ENCODE measurements at regions not wholly inside any gene's neighbourhood (a gene's known extent, or its start where the extent isn't known, plus 50 kb on each side); places are given as distances from the start of the nearest gene placed in this dataset.

- Histone ChIP-seq H3K36me3 (replicated peaks in 1 of 2; ENCODE audit: control insufficient read depth in 1 of 2, insufficient read depth in 2 of 2, low read length in 2 of 2) (no peaks in the 10 kb centered on the region), H3K4me3 (replicated peaks in 1 of 3; ENCODE audit: insufficient read depth in 1 of 3, low read depth in 2 of 3, low read length in 3 of 3) (no peak overlapping the region), H3K27ac (ENCODE audit: extremely low read length, insufficient read depth, low read length) (no peak overlapping the region), H3K4me2 (ENCODE audit: low read depth, low read length) (no peak overlapping the region), H3K9ac (ENCODE audit: insufficient read depth, low read depth, low read length) (no peak overlapping the region), H3K9me3 (ENCODE audit: low read length) (no peaks in the 10 kb centered on the region), H3K27me3 (ENCODE audit: control insufficient read depth in 1 of 2, insufficient read depth in 2 of 2, low read length in 2 of 2) (no peaks in the 10 kb centered on the region), H3K79me2 (ENCODE audit: insufficient read depth, low read length) (no peaks in the 10 kb centered on the region), H3K4me1 (ENCODE audit: insufficient read depth, low read length) (no peaks in the 10 kb centered on the region), H2AFZ (ENCODE audit: low read length) (no peak overlapping the region), H4K20me1 (ENCODE audit: insufficient read depth, low read length) (no peaks in the 10 kb centered on the region)
- intact Hi-C loops (cut with micrococcal nuclease; ENCODE audit: unreplicated experiment): no loop called here
- in situ Hi-C loops (cut with HindIII; ENCODE audit: extremely low pct_ligation_motif_present, low pct_unique_long_range_greater_than_20kb): no loop called here
- ATAC-seq (no peak), DNase-seq (ENCODE audit: low spot score) (no peak), FAIRE-seq (no peak)
- POLR2A ChIA-PET: no interaction called here
- CTCF ChIA-PET (ENCODE audit: low intra/inter-chr PET ratio, low total read pairs): no interaction called here
- 39% methylated on average over 2 of the region's 2 CpGs for WGBS (ENCODE audit: low lambda C conversion rate)
- BruUV-seq (replicated peaks): no TSS peak
- no peak for TF ChIP-seq ZFP37 (CRISPR knock-in tag; IDR thresholded peaks at IDR 0.05; ENCODE audit: borderline replicate concordance)
- no peak for TF ChIP-seq GLI4 (CRISPR knock-in tag; IDR thresholded peaks at IDR 0.05; ENCODE audit: borderline replicate concordance)
- no peak for TF ChIP-seq NPAS2 (CRISPR knock-in tag; IDR thresholded peaks at IDR 0.05; ENCODE audit: borderline replicate concordance)
- no peak for TF ChIP-seq ZBTB40 (IDR thresholded peaks at IDR 0.05)
- TF ChIP-seq ZBTB40 (CRISPR knock-in tag; IDR thresholded peaks at IDR 0.05): no peak
- TF ChIP-seq ZNF430 (CRISPR knock-in tag; IDR thresholded peaks at IDR 0.05): no peak
- TF ChIP-seq KLF9 (CRISPR knock-in tag; IDR thresholded peaks at IDR 0.05; ENCODE audit: low read depth): no peak
- TF ChIP-seq MAFK (conservative IDR thresholded peaks at IDR 0.05 in 1 of 2, IDR thresholded peaks at IDR 0.05 in 1 of 2; ENCODE audit: low read length in 2 of 2): no peak
- TF ChIP-seq AGO2 (optimal IDR thresholded peaks at IDR 0.05; ENCODE audit: low read depth, low read length): no peak
- no peak for TF ChIP-seq KDM3A (CRISPR knock-in tag; IDR thresholded peaks at IDR 0.05; ENCODE audit: low read depth)
- no peak for TF ChIP-seq ZSCAN5A (CRISPR knock-in tag; IDR thresholded peaks at IDR 0.05; ENCODE audit: borderline replicate concordance)
- no peak for TF ChIP-seq EP300 (IDR thresholded peaks at IDR 0.05; ENCODE audit: low read depth in 2 of 2, low read length in 2 of 2)
- no peak for TF ChIP-seq EP300 (CRISPR knock-in tag; IDR thresholded peaks at IDR 0.05; ENCODE audit: borderline replicate concordance)
- TF ChIP-seq ZNF276 (CRISPR knock-in tag; IDR thresholded peaks at IDR 0.05; ENCODE audit: low read depth): no peak
Measured at GRCh38 chr4:132710971-132711370, 438.1 kb upstream of the PCDH10 start.

Data from HepG2 (cell line).